K562 (cell line): ENCODE measurements at regions not wholly inside any gene's neighbourhood (a gene's known extent, or its start where the extent isn't known, plus 50 kb on each side); places are given as distances from the start of the nearest gene placed in this dataset.

Experiments
- ATAC-seq: fragments of 200-7000 bp; cut with Tn5 transposase; 3 replicates; pipeline ENCODE4 v1.9.1; 2020; ENCODE audit warnings: moderate library complexity
- BruUV-seq: library from RNA; stranded (reverse); fragments of 400-500 nt; replicated peaks from 2 replicates; lab custom pipeline; 2021; lab: Mats Ljungman, UMichigan
- CTCF ChIA-PET: fragments of 300-600 bp; formaldehyde crosslinking; extraction: SDS; loops from one replicate; lab custom pipeline; 2021; ENCODE audit warnings: low intra/inter-chr PET ratio; lab: Yijun Ruan, JAX
- POLR2A ChIA-PET: fragments of 300-600, 350-650 bp; sonication (Branson Sonifier 250); formaldehyde crosslinking; extraction: SDS; loops from one replicate; lab custom pipeline; 2021; ENCODE audit warnings: antibody characterized with exemption, inconsistent platforms; lab: Yijun Ruan, JAX
- DNase-seq, 4 experiments: peaks; one replicate each; pipeline versions ENCODE4 v3.0.0 to v3.0.0-alpha.2; 2011 to 2018; ENCODE audit warnings: low spot score in 3 of 4, mixed read lengths in 3 of 4; ENCODE audit errors: extremely low read depth in 1 of 4
- FAIRE-seq: peaks from 2 replicates; lab custom pipeline; 2011; peaks lifted over from hg19 to GRCh38; lab: Jason Lieb, UNC
- H2AFZ ChIP-seq: 2 replicates; pipeline ENCODE4 v1.6.0; 2011; ENCODE audit warnings: low read depth, low read length, control low read depth, inconsistent platforms
- H3K27ac ChIP-seq: fragments of 200-600 bp; 3 replicates; pipeline ENCODE4 v1.8.0; 2011; ENCODE audit warnings: low read depth, mild to moderate bottlenecking, control low read depth, inconsistent platforms, low read length, moderate library complexity, mixed read lengths; ENCODE audit errors: extremely low read depth
- H3K27me3 ChIP-seq, 2 experiments: fragments of 300-600 bp in 1 of 2; 2 replicates in 1 of 2; 3 replicates in 1 of 2; pipeline versions ENCODE4 v1.6.0 to v1.8.0; 2011; ENCODE audit warnings: inconsistent platforms in 2 of 2, low read length in 2 of 2, mild to moderate bottlenecking in 1 of 2, mixed read lengths in 1 of 2, moderate library complexity in 1 of 2; ENCODE audit not compliant: control insufficient read depth in 2 of 2, insufficient read depth in 2 of 2
- H3K36me3 ChIP-seq: fragments of 300-600 bp; 3 replicates; pipeline ENCODE4 v1.8.0; 2011; ENCODE audit warnings: mild to moderate bottlenecking, low read length, inconsistent platforms; ENCODE audit not compliant: control insufficient read depth, insufficient read depth
- H3K4me1 ChIP-seq, 2 experiments: fragments of 200-600 bp in 1 of 2; replicated peaks in 1 of 2; 2 replicates in 1 of 2; 3 replicates in 1 of 2; pipeline versions ENCODE4 v1.5.1 to v1.8.0; 2011; ENCODE audit warnings: inconsistent platforms in 2 of 2, low read length in 2 of 2, mild to moderate bottlenecking in 1 of 2, mixed read lengths in 1 of 2, moderate library complexity in 1 of 2; ENCODE audit not compliant: control insufficient read depth in 2 of 2, insufficient read depth in 2 of 2
- H3K4me2 ChIP-seq: 2 replicates; pipeline ENCODE4 v1.6.1; 2011; ENCODE audit warnings: low read length, control low read depth, inconsistent platforms, mixed read lengths; ENCODE audit not compliant: insufficient read depth
- H3K4me3 ChIP-seq: fragments of 200-600 bp; sonication (generic), shearing (Covaris generic); 2 replicates; pipeline ENCODE4 v1.5.1; 2016; ENCODE audit warnings: control low read depth, inconsistent platforms
- H3K79me2 ChIP-seq: fragments of 200-600 bp; 3 replicates; pipeline ENCODE4 v1.8.0; 2011; ENCODE audit warnings: low read length, inconsistent platforms; ENCODE audit not compliant: control insufficient read depth, insufficient read depth
- H3K9ac ChIP-seq, 2 experiments: 2 replicates each; pipeline versions ENCODE4 v1.6.0 to v1.6.1; 2011; ENCODE audit warnings: low read depth in 2 of 2, low read length in 2 of 2, control low read depth in 1 of 2, inconsistent platforms in 1 of 2, mild to moderate bottlenecking in 1 of 2, mixed read lengths in 1 of 2; ENCODE audit not compliant: insufficient read depth in 1 of 2
- H3K9me1 ChIP-seq: one replicate; pipeline ENCODE4 v1.6.0; 2011; ENCODE audit warnings: inconsistent platforms, mild to moderate bottlenecking, low read length, moderate library complexity; ENCODE audit not compliant: control insufficient read depth, insufficient read depth
- H3K9me3 ChIP-seq: replicated peaks from 2 replicates; pipeline ENCODE4 v1.5.1; 2011; ENCODE audit warnings: low read depth, low read length, inconsistent platforms; ENCODE audit not compliant: control insufficient read depth, insufficient read depth
- H4K20me1 ChIP-seq: replicated peaks from 2 replicates; pipeline ENCODE4 v1.6.1; 2011; ENCODE audit warnings: low read length, inconsistent platforms, mixed read lengths; ENCODE audit not compliant: control insufficient read depth, insufficient read depth
- ADNP ChIP-seq: fragments of 200-800 bp; sonication (Bioruptor generic); IDR thresholded peaks from 2 replicates; pipeline ENCODE4 v1.6.1; 2016; ENCODE audit warnings: missing genetic modification characterization, missing compliant biosample characterization
- CTBP1 ChIP-seq: fragments of 450-650 bp; IDR thresholded peaks from 2 replicates; pipeline ENCODE4 v1.6.1; 2016; ENCODE audit warnings: borderline replicate concordance
- FIP1L1 ChIP-seq: fragments of 200-400 bp; formaldehyde crosslinking; IDR thresholded peaks from 2 replicates; pipeline ENCODE4 v1.6.1; 2018; ENCODE audit warnings: mild to moderate bottlenecking, low read depth, low read length; ENCODE audit not compliant: poor library complexity, severe bottlenecking
- FOXM1 ChIP-seq, 2 experiments: fragments of 450-650 bp in 1 of 2; sonication (generic) in 1 of 2; formaldehyde crosslinking in 1 of 2; IDR thresholded peaks; 2 replicates each; pipeline versions ENCODE4 v1.6.1 to v1.9.0; 2017 to 2022; ENCODE audit warnings: low read depth in 2 of 2, mild to moderate bottlenecking in 2 of 2, missing genetic modification reagents in 1 of 2, moderate library complexity in 1 of 2
- FUS ChIP-seq: fragments of 200-400 bp; formaldehyde crosslinking; optimal IDR thresholded peaks from 2 replicates; pipeline ENCODE3; 2017; ENCODE audit warnings: low read depth, low read length
- GATA2 ChIP-seq: sonication (generic); formaldehyde crosslinking; IDR thresholded peaks from 2 replicates; pipeline ENCODE4 v1.4.0; 2020; ENCODE audit warnings: mild to moderate bottlenecking, missing genetic modification reagents
- HOMEZ ChIP-seq: fragments of 250-450 bp; sonication (Bioruptor Pico); IDR thresholded peaks from 2 replicates; pipeline ENCODE4 v1.4.0; 2020; ENCODE audit warnings: mild to moderate bottlenecking, moderate library complexity
- MAFK ChIP-seq: IDR thresholded peaks from 2 replicates; pipeline ENCODE4 v1.6.1; 2011; ENCODE audit warnings: low read length, improper control_type of control experiment
- MTA1 ChIP-seq: fragments of 450-650 bp; IDR thresholded peaks from 2 replicates; pipeline ENCODE4 v1.6.1; 2017; ENCODE audit warnings: borderline replicate concordance
- MTA2 ChIP-seq: fragments of 450-650 bp; IDR thresholded peaks from 2 replicates; pipeline ENCODE4 v1.6.1; 2016; ENCODE audit warnings: low read depth
- NRF1 ChIP-seq, 2 experiments: fragments of 450-650 bp; IDR thresholded peaks in 1 of 2; conservative IDR thresholded peaks in 1 of 2; 2 replicates each; pipeline ENCODE4 v1.6.1; 2014; ENCODE audit warnings: mild to moderate bottlenecking in 2 of 2
- PURB ChIP-seq: sonication (generic); formaldehyde crosslinking; IDR thresholded peaks from 2 replicates; pipeline ENCODE4 v1.9.0; 2021; ENCODE audit warnings: low read depth, mild to moderate bottlenecking, missing genetic modification reagents
- RCOR1 ChIP-seq, 2 experiments: IDR thresholded peaks; 2 replicates each; pipeline ENCODE4 v1.6.1; 2012; ENCODE audit warnings: low read depth in 2 of 2, low read length in 2 of 2, borderline replicate concordance in 1 of 2, improper control_type of control experiment in 1 of 2
- SMC3 ChIP-seq: conservative IDR thresholded peaks from 2 replicates; pipeline ENCODE4 v1.6.1; 2011; ENCODE audit warnings: low read depth, low read length, improper control_type of control experiment; ENCODE audit not compliant: insufficient read depth
- STAT5B ChIP-seq: fragments of 250-450 bp; sonication (Bioruptor Pico); IDR thresholded peaks from 2 replicates; pipeline ENCODE4 v1.8.0; 2021; ENCODE audit warnings: mild to moderate bottlenecking, inconsistent platforms
- TFE3 ChIP-seq: fragments of 450-650 bp; formaldehyde crosslinking; IDR thresholded peaks from 2 replicates; pipeline ENCODE4 v1.4.0; 2020; ENCODE audit warnings: mild to moderate bottlenecking, mixed read lengths
- ZBTB49 ChIP-seq: sonication (generic); formaldehyde crosslinking; IDR thresholded peaks from 2 replicates; pipeline ENCODE4 v1.8.0; 2022; ENCODE audit warnings: missing genetic modification reagents, mild to moderate bottlenecking, borderline replicate concordance
- ZC3H8 ChIP-seq: fragments of 450-650 bp; IDR thresholded peaks from 2 replicates; pipeline ENCODE4 v1.6.1; 2017
- WGBS: fragments of 100-300 bp; shearing (Covaris generic); methylation state at CpG from one replicate; pipeline ENCODE4 v1.1.6; 2016; ENCODE audit warnings: low coverage, mixed read lengths; ENCODE audit not compliant: insufficient coverage; ENCODE audit errors: missing lambda C conversion rate; 5-methylcytosine and 5-hydroxymethylcytosine counted together
- in situ Hi-C: fragments of 300-500 bp; cut with MboI; formaldehyde crosslinking; loops from 4 replicates; pipeline ENCODE4 v1.15.0; 2018; ENCODE audit warnings: inconsistent platforms, mixed read lengths
- intact Hi-C: fragments of 100-400 bp; cut with micrococcal nuclease; formaldehyde crosslinking; loops from 2 replicates; pipeline ENCODE4 v1.14.2; 2022

GRCh38 chr3:154548341-154548740 lies 118.4 kb upstream of the GPR149 start (continued):
- TF ChIP-seq MTA2 = no peak
- TF ChIP-seq PURB = no peak
- TF ChIP-seq SMC3 = no peak
- TF ChIP-seq HOMEZ (CRISPR knock-in tag) = no peak
- no peak for TF ChIP-seq ZBTB49 (CRISPR knock-in tag)
- no peak for TF ChIP-seq FUS
- no peak for TF ChIP-seq MAFK
- TF ChIP-seq, all 486 proteins: peak for 0

- POLR2A ChIA-PET = no interaction called here
- CTCF ChIA-PET = no interaction called here
- DNase-seq = no peak
- WGBS = 0% methylated on average over 3 of the region's 3 CpGs
- TF ChIP-seq RCOR1 (IDR thresholded peaks at IDR 0.05; ENCODE audit: borderline replicate concordance in 1 of 2, low read depth in 2 of 2, low read length in 2 of 2) (no peak), ZC3H8 (no peak), TFE3 (CRISPR knock-in tag) (no peak), MTA1 (no peak), FIP1L1 (no peak), CTBP1 (no peak), ADNP (tag) (no peak), NRF1 (conservative IDR thresholded peaks at IDR 0.05 in 1 of 2, IDR thresholded peaks at IDR 0.05 in 1 of 2) (no peak), GATA2 (CRISPR knock-in tag) (no peak), FOXM1 (IDR thresholded peaks at IDR 0.05; ENCODE audit: low read depth) (no peak), FOXM1 (CRISPR knock-in tag; IDR thresholded peaks at IDR 0.05; ENCODE audit: low read depth) (no peak), STAT5B (CRISPR knock-in tag) (no peak)
- no peaks in the 10 kb centered on the region for H3K27me3 ChIP-seq
- H3K4me2 ChIP-seq = no peak overlapping the region
- H3K79me2 ChIP-seq = no peaks in the 10 kb centered on the region
- in situ Hi-C loops (no loop called here), intact Hi-C loops (no loop called here)
- no peak overlapping the region for H3K4me3 ChIP-seq
- H2AFZ ChIP-seq = no peak overlapping the region
- ATAC-seq = no peak
- H3K9me1 ChIP-seq = no peaks in the 10 kb centered on the region
- H3K4me1 ChIP-seq = no peaks in the 10 kb centered on the region
- no peak overlapping the region for H3K9ac ChIP-seq
- H3K27ac ChIP-seq = no peak overlapping the region
- no peak for FAIRE-seq
- no peaks in the 10 kb centered on the region for H3K9me3 ChIP-seq
- H4K20me1 ChIP-seq = no peaks in the 10 kb centered on the region
- BruUV-seq = no TSS peak
- H3K36me3 ChIP-seq = no peaks in the 10 kb centered on the region
Measured at GRCh38 chr3:154542837-154543236, 112.8 kb upstream of the GPR149 start.
